HEK293 (cell line): ENCODE measurements at regions not wholly inside any gene's neighbourhood (a gene's known extent, or its start where the extent isn't known, plus 50 kb on each side); places are given as distances from the start of the nearest gene placed in this dataset.

ENCODE experiments used
- CTCF ChIA-PET: fragments of 350-600 bp; formaldehyde crosslinking; extraction: SDS; loops from one replicate; lab custom pipeline; 2021; ENCODE audit warnings: antibody characterized with exemption; lab: Yijun Ruan, JAX
- POLR2A ChIA-PET: fragments of 300-600 bp; formaldehyde crosslinking; extraction: SDS; loops from one replicate; lab custom pipeline; 2020; ENCODE audit warnings: antibody characterized with exemption, inconsistent platforms; lab: Yijun Ruan, JAX
- H3K27ac ChIP-seq: fragments of 200-500 bp; sonication (Bioruptor generic); 2 replicates; pipeline ENCODE4 v1.5.1; 2014; ENCODE audit warnings: low read depth, low read length, control low read depth, inconsistent platforms; ENCODE audit errors: extremely low read depth
- H3K36me3 ChIP-seq, 2 experiments: fragments of 200-500 bp in 1 of 2; sonication (Bioruptor generic) in 1 of 2; 1 replicate in 1 of 2; 2 replicates in 1 of 2; pipeline ENCODE4 v1.5.1; 2014 to 2017; ENCODE audit warnings: inconsistent platforms in 2 of 2, low read length in 2 of 2; ENCODE audit not compliant: control insufficient read depth in 2 of 2, insufficient read depth in 1 of 2
- H3K4me1 ChIP-seq: fragments of 200-500 bp; sonication (Bioruptor generic); 2 replicates; pipeline ENCODE4 v1.5.1; 2014; ENCODE audit warnings: mild to moderate bottlenecking, low read length, inconsistent platforms; ENCODE audit not compliant: control insufficient read depth, insufficient read depth
- H3K4me3 ChIP-seq: 2 replicates; pipeline ENCODE4 v1.5.1; 2011; ENCODE audit warnings: low read depth, mild to moderate bottlenecking, control low read depth, low read length, moderate library complexity
- H3K9me3 ChIP-seq: fragments of 200-500 bp; sonication (Bioruptor generic); 2 replicates; pipeline ENCODE4 v1.5.1; 2014; ENCODE audit warnings: low read depth, low read length, inconsistent platforms; ENCODE audit not compliant: control insufficient read depth, insufficient read depth
- GLIS1 ChIP-seq: fragments of 450-650 bp; formaldehyde crosslinking; IDR thresholded peaks from 2 replicates; pipeline ENCODE4 v1.5.1; 2016; ENCODE audit warnings: missing biosample characterization, missing genetic modification characterization
- HOXA7 ChIP-seq: sonication (generic); formaldehyde crosslinking; IDR thresholded peaks from 2 replicates; pipeline ENCODE4 v1.8.1; 2022; ENCODE audit warnings: missing genetic modification reagents, borderline replicate concordance
- KLF1 ChIP-seq: fragments of 450-650 bp; formaldehyde crosslinking; IDR thresholded peaks from 2 replicates; pipeline ENCODE4 v1.5.1; 2016; ENCODE audit warnings: missing biosample characterization, missing genetic modification characterization
- KLF7 ChIP-seq: fragments of 450-650 bp; formaldehyde crosslinking; IDR thresholded peaks from 2 replicates; pipeline ENCODE4 v1.5.1; 2016; ENCODE audit warnings: missing biosample characterization, missing genetic modification characterization, borderline replicate concordance
- KLF9 ChIP-seq: fragments of 450-650 bp; formaldehyde crosslinking; IDR thresholded peaks from 2 replicates; pipeline ENCODE4 v1.5.1; 2016; ENCODE audit warnings: missing biosample characterization, missing genetic modification characterization, low read depth
- MYNN ChIP-seq: fragments of 450-650 bp; formaldehyde crosslinking; IDR thresholded peaks from 2 replicates; pipeline ENCODE4 v1.5.1; 2016; ENCODE audit warnings: missing biosample characterization, missing genetic modification characterization, borderline replicate concordance
- ZBTB20 ChIP-seq: fragments of 450-650 bp; formaldehyde crosslinking; IDR thresholded peaks from 2 replicates; pipeline ENCODE4 v1.5.1; 2016; ENCODE audit warnings: missing biosample characterization, missing genetic modification characterization
- ZNF114 ChIP-seq: fragments of 450-650 bp; formaldehyde crosslinking; IDR thresholded peaks from 2 replicates; pipeline ENCODE4 v1.5.0; 2017; ENCODE audit warnings: missing biosample characterization, missing genetic modification characterization
- ZNF146 ChIP-seq: fragments of 450-650 bp; formaldehyde crosslinking; IDR thresholded peaks from 2 replicates; pipeline ENCODE4 v1.5.1; 2016; ENCODE audit warnings: missing biosample characterization, missing genetic modification characterization
- ZNF157 ChIP-seq: fragments of 450-650 bp; formaldehyde crosslinking; IDR thresholded peaks from 2 replicates; pipeline ENCODE4 v1.5.1; 2016; ENCODE audit warnings: missing biosample characterization, missing genetic modification characterization
- ZNF174 ChIP-seq: fragments of 450-650 bp; formaldehyde crosslinking; IDR thresholded peaks from 2 replicates; pipeline ENCODE4 v1.5.0; 2017; ENCODE audit warnings: missing biosample characterization, mild to moderate bottlenecking, missing genetic modification characterization
- ZNF549 ChIP-seq: fragments of 450-650 bp; IDR thresholded peaks from 2 replicates; pipeline ENCODE4 v1.5.1; 2018; ENCODE audit warnings: missing biosample characterization, missing genetic modification characterization, mild to moderate bottlenecking, inconsistent platforms, moderate library complexity
- ZNF654 ChIP-seq: fragments of 450-650 bp; formaldehyde crosslinking; IDR thresholded peaks from 2 replicates; pipeline ENCODE4 v1.5.1; 2016; ENCODE audit warnings: low read depth, missing biosample characterization, missing genetic modification characterization
- ZNF843 ChIP-seq: fragments of 450-650 bp; formaldehyde crosslinking; IDR thresholded peaks from 2 replicates; pipeline ENCODE4 v1.5.1; 2016; ENCODE audit warnings: missing biosample characterization, missing genetic modification characterization
- ZSCAN16 ChIP-seq: fragments of 450-650 bp; formaldehyde crosslinking; IDR thresholded peaks from 2 replicates; pipeline ENCODE4 v1.5.1; 2016; ENCODE audit warnings: missing biosample characterization, missing genetic modification characterization
- TF ChIP-seq, protein P1 (sequence below): fragments of 450-650 bp; formaldehyde crosslinking; IDR thresholded peaks from 2 replicates; pipeline ENCODE4 v1.5.1; 2016; ENCODE audit warnings: missing biosample characterization, missing genetic modification characterization
- TF ChIP-seq, protein P2 (sequence below): fragments of 450-650 bp; IDR thresholded peaks from 2 replicates; pipeline ENCODE4 v1.5.1; 2018; ENCODE audit warnings: missing biosample characterization, missing genetic modification characterization
- TF ChIP-seq, protein P3 (sequence below): fragments of 450-650 bp; formaldehyde crosslinking; IDR thresholded peaks from 2 replicates; pipeline ENCODE4 v1.5.1; 2016; ENCODE audit warnings: missing biosample characterization, missing genetic modification characterization
- TF ChIP-seq, protein P4 (sequence below): fragments of 450-650 bp; formaldehyde crosslinking; IDR thresholded peaks from 2 replicates; pipeline ENCODE4 v1.5.1; 2016; ENCODE audit warnings: missing biosample characterization, missing genetic modification characterization
- TF ChIP-seq, protein P5 (sequence below): IDR thresholded peaks from 2 replicates; pipeline ENCODE4 v1.6.1; 2011; ENCODE audit warnings: mild to moderate bottlenecking, low read depth, low read length, borderline replicate concordance
- TF ChIP-seq, protein P6 (sequence below): fragments of 450-650 bp; formaldehyde crosslinking; IDR thresholded peaks from 2 replicates; pipeline ENCODE4 v1.5.1; 2016; ENCODE audit warnings: missing biosample characterization, missing genetic modification characterization

DNA sequence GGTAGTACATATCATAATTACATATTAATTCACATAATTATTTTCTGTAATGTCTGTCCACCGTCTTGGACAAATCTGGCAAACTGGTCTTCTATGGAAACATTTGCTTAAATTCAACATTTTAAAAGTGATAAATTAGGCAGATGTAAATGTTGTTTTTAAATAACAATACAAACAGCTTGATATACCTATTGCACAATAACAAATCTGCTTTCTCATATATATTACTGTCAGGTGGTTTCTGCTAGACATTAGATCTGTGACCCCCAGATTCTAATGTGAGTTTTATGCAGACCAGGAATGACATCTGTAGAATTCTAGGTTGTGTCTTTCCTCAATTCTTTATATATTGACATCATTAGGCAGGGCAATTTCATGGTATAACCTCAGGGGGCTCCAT, 173.3 kb downstream of the CCDC59 start (continued):
- TF ChIP-seq KLF9 (no peak), ZNF114 (tag by site-specific recombination) (no peak), ZSCAN16 (tag by site-specific recombination) (no peak)

DNA sequence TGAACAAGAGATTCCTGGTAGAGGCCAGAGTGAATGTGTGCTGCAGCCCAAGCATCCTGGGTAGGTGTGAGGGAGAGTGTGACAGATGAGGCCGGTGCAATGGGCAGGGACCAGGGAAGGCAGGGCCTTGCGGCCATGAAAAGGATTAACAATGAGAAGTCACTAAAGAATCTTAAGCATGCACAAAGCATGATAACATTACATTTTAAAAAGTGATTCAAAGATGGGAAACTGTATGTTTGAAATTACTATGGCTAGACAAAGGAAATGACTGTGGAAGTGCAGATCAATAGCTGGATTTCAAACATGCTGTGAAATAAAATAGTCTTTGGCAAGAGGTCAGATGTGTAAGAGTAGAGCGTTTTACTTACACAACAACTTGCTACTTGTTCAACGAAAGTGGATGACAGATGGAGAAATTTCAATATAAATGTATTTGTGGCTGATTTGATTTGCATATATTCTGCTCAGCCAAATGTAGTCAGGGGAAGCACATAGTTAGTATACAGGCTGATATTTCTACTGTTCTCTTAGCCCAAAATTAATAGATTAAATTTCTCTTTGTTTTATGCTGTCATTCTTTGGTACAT, 175.5 kb downstream of the CCDC59 start:
- POLR2A ChIA-PET, result no interaction called here

More for the DNA sequence above, 175.5 kb downstream of the CCDC59 start:
- Histone ChIP-seq H3K27ac (no peak overlapping the region), H3K9me3 (no peaks in the 10 kb centered on the region), H3K4me1 (no peaks in the 10 kb centered on the region), H3K4me3 (no peak overlapping the region), H3K36me3 (no peaks in the 10 kb centered on the region)
- TF ChIP-seq, protein P1, sequence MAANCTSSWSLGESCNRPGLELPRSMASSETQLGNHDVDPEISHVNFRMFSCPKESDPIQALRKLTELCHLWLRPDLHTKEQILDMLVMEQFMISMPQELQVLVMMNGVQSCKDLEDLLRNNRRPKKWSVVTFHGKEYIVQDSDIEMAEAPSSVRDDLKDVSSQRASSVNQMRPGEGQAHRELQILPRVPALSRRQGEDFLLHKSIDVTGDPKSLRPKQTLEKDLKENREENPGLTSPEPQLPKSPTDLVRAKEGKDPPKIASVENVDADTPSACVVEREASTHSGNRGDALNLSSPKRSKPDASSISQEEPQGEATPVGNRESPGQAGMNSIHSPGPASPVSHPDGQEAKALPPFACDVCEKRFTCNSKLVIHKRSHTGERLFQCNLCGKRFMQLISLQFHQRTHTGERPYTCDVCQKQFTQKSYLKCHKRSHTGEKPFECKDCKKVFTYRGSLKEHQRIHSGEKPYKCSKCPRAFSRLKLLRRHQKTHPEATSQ (tag by site-specific recombination), result no peak
- TF ChIP-seq, protein P2, sequence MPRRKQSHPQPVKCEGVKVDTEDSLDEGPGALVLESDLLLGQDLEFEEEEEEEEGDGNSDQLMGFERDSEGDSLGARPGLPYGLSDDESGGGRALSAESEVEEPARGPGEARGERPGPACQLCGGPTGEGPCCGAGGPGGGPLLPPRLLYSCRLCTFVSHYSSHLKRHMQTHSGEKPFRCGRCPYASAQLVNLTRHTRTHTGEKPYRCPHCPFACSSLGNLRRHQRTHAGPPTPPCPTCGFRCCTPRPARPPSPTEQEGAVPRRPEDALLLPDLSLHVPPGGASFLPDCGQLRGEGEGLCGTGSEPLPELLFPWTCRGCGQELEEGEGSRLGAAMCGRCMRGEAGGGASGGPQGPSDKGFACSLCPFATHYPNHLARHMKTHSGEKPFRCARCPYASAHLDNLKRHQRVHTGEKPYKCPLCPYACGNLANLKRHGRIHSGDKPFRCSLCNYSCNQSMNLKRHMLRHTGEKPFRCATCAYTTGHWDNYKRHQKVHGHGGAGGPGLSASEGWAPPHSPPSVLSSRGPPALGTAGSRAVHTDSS, result no peak
- TF ChIP-seq, protein P3, sequence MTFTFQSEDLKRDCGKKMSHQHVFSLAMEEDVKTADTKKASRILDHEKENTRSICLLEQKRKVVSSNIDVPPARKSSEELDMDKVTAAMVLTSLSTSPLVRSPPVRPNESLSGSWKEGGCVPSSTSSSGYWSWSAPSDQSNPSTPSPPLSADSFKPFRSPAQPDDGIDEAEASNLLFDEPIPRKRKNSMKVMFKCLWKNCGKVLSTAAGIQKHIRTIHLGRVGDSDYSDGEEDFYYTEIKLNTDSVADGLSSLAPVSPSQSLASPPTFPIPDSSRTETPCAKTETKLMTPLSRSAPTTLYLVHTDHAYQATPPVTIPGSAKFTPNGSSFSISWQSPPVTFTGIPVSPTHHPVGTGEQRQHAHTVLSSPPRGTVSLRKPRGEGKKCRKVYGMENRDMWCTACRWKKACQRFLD, result no peak
- TF ChIP-seq GLIS1 (tag by site-specific recombination) (no peak), ZNF843 (no peak), KLF1 (tag by site-specific recombination) (no peak), KLF7 (tag by site-specific recombination) (no peak), ZNF174 (tag by site-specific recombination) (no peak), ZBTB20 (no peak), HOXA7 (no peak), ZNF146 (tag by site-specific recombination) (no peak), ZNF549 (tag by site-specific recombination) (no peak), ZNF654 (no peak), ZNF157 (no peak), MYNN (tag by site-specific recombination) (no peak)
- TF ChIP-seq, protein P4, sequence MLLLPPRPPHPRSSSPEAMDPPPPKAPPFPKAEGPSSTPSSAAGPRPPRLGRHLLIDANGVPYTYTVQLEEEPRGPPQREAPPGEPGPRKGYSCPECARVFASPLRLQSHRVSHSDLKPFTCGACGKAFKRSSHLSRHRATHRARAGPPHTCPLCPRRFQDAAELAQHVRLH (tag by site-specific recombination), result no peak
- TF ChIP-seq, protein P5, sequence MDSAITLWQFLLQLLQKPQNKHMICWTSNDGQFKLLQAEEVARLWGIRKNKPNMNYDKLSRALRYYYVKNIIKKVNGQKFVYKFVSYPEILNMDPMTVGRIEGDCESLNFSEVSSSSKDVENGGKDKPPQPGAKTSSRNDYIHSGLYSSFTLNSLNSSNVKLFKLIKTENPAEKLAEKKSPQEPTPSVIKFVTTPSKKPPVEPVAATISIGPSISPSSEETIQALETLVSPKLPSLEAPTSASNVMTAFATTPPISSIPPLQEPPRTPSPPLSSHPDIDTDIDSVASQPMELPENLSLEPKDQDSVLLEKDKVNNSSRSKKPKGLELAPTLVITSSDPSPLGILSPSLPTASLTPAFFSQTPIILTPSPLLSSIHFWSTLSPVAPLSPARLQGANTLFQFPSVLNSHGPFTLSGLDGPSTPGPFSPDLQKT, result no peak
- TF ChIP-seq, protein P6, sequence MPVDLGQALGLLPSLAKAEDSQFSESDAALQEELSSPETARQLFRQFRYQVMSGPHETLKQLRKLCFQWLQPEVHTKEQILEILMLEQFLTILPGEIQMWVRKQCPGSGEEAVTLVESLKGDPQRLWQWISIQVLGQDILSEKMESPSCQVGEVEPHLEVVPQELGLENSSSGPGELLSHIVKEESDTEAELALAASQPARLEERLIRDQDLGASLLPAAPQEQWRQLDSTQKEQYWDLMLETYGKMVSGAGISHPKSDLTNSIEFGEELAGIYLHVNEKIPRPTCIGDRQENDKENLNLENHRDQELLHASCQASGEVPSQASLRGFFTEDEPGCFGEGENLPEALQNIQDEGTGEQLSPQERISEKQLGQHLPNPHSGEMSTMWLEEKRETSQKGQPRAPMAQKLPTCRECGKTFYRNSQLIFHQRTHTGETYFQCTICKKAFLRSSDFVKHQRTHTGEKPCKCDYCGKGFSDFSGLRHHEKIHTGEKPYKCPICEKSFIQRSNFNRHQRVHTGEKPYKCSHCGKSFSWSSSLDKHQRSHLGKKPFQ (tag by site-specific recombination), result no peak
- CTCF ChIA-PET, result no interaction called here
